ENCODE measurements at regions not wholly inside any gene's neighbourhood (a gene's known extent, or its start where the extent isn't known, plus 50 kb on each side); places are given as distances from the start of the nearest gene placed in this dataset.
"Not testable (repeated sequence)": the region's sequence is repeated elsewhere in the genome, so short reads cannot be mapped to it uniquely, and the experiment has no call there.

GRCh38 chr3:147269907-147270306 lies 136.4 kb downstream of the ZIC4 start:
- DNase-seq (ENCODE audit: insufficient read length, low spot score), result no peak
- no peak for TF ChIP-seq POLR2A (IDR thresholded peaks at IDR 0.05; ENCODE audit: low read depth, low read length)
- no peak for FAIRE-seq

GRCh38 chr3:147267434-147267833 lies 138.9 kb downstream of the ZIC4 start:
- no peak for FAIRE-seq
- no peak for DNase-seq (ENCODE audit: insufficient read length, low spot score)
- no peak for TF ChIP-seq POLR2A (IDR thresholded peaks at IDR 0.05; ENCODE audit: low read depth, low read length)

- DNase-seq (ENCODE audit: insufficient read length, low spot score) (no peak), FAIRE-seq (no peak)
- no peak for TF ChIP-seq POLR2A (IDR thresholded peaks at IDR 0.05; ENCODE audit: low read depth, low read length)
Measured at GRCh38 chr3:147257944-147258343, 148.4 kb downstream of the ZIC4 start.

- DNase-seq (ENCODE audit: insufficient read length, low spot score), result no peak
- no peak for TF ChIP-seq POLR2A (IDR thresholded peaks at IDR 0.05; ENCODE audit: low read depth, low read length)
- no peak for FAIRE-seq
Measured at GRCh38 chr3:147256739-147257138, 149.6 kb downstream of the ZIC4 start.

GRCh38 chr3:147246906-147247305 lies 159.4 kb downstream of the ZIC4 start:
- TF ChIP-seq POLR2A (IDR thresholded peaks at IDR 0.05; ENCODE audit: low read depth, low read length), result no peak
- DNase-seq (ENCODE audit: insufficient read length, low spot score) (no peak), FAIRE-seq (no peak)

GRCh38 chr3:147245638-147246037 lies 160.7 kb downstream of the ZIC4 start:
- not testable (repeated sequence) for FAIRE-seq; DNase-seq (ENCODE audit: insufficient read length, low spot score)

- FAIRE-seq; DNase-seq (ENCODE audit: insufficient read length, low spot score): not testable (repeated sequence)
Measured at GRCh38 chr3:147245022-147245421, 161.3 kb downstream of the ZIC4 start.

- FAIRE-seq (no peak), DNase-seq (ENCODE audit: insufficient read length, low spot score) (no peak)
- TF ChIP-seq POLR2A (IDR thresholded peaks at IDR 0.05; ENCODE audit: low read depth, low read length), result no peak
Measured at GRCh38 chr3:147244397-147244796, 161.9 kb downstream of the ZIC4 start.

- FAIRE-seq, result no peak
- DNase-seq (ENCODE audit: insufficient read length, low spot score), result no peak
- TF ChIP-seq POLR2A (IDR thresholded peaks at IDR 0.05; ENCODE audit: low read depth, low read length), result no peak
Measured at GRCh38 chr3:147240581-147240980, 165.8 kb downstream of the ZIC4 start.

GRCh38 chr3:147237991-147238390 lies 168.4 kb downstream of the ZIC4 start:
- DNase-seq (ENCODE audit: insufficient read length, low spot score) (no peak), FAIRE-seq (no peak)
- TF ChIP-seq POLR2A (IDR thresholded peaks at IDR 0.05; ENCODE audit: low read depth, low read length), result no peak

- not testable (repeated sequence) for FAIRE-seq; DNase-seq (ENCODE audit: insufficient read length, low spot score)
Measured at GRCh38 chr3:147231980-147232379, 174.4 kb downstream of the ZIC4 start.

GRCh38 chr3:147231111-147231510 lies 175.2 kb downstream of the ZIC4 start:
- DNase-seq (ENCODE audit: insufficient read length, low spot score) (no peak), FAIRE-seq (no peak)
- no peak for TF ChIP-seq POLR2A (IDR thresholded peaks at IDR 0.05; ENCODE audit: low read depth, low read length)

- FAIRE-seq, result no peak
- no peak for TF ChIP-seq POLR2A (IDR thresholded peaks at IDR 0.05; ENCODE audit: low read depth, low read length)
Measured at GRCh38 chr3:147222291-147222690, 184.1 kb downstream of the ZIC4 start.

GRCh38 chr3:147218965-147219364 lies 187.4 kb downstream of the ZIC4 start:
- FAIRE-seq, result no peak
- DNase-seq (ENCODE audit: insufficient read length, low spot score), result no peak
- TF ChIP-seq POLR2A (IDR thresholded peaks at IDR 0.05; ENCODE audit: low read depth, low read length), result no peak

More at GRCh38 chr3:147222291-147222690, 184.1 kb downstream of the ZIC4 start:
- no peak for DNase-seq (ENCODE audit: insufficient read length, low spot score)

- TF ChIP-seq POLR2A (IDR thresholded peaks at IDR 0.05; ENCODE audit: low read depth, low read length), result no peak
- FAIRE-seq (no peak), DNase-seq (ENCODE audit: insufficient read length, low spot score) (no peak)
Measured at GRCh38 chr3:147216143-147216673, 190.1 kb downstream of the ZIC4 start.

- TF ChIP-seq POLR2A (IDR thresholded peaks at IDR 0.05; ENCODE audit: low read depth, low read length), result no peak
- DNase-seq (ENCODE audit: insufficient read length, low spot score) (no peak), FAIRE-seq (no peak)
Measured at GRCh38 chr3:147215660-147216059, 190.7 kb downstream of the ZIC4 start.

Data from H54 (cell line).